Naive B cell (primary cell): ENCODE measurements at regions not wholly inside any gene's neighbourhood (a gene's known extent, or its start where the extent isn't known, plus 50 kb on each side); places are given as distances from the start of the nearest gene placed in this dataset.

Source experiments
- ATAC-seq, 2 donors: fragments of 150-1000 bp; cut with Tn5 transposase; 2 replicates each; pipeline ENCODE4 v1.10.0; 2021; ENCODE audit warnings: low read depth in 2 of 2, mild to moderate bottlenecking in 2 of 2, moderate library complexity in 2 of 2
- DNase-seq: peaks from one replicate; pipeline ENCODE4 v3.0.0; 2022
- H3K27ac Mint-ChIP-seq, 6 donors: one replicate each; pipeline ENCODE4 v1.8.0; 2020 to 2022; ENCODE audit warnings: mild to moderate bottlenecking in 6 of 6, mixed read lengths in 6 of 6, moderate library complexity in 5 of 6, inconsistent platforms in 2 of 6
- H3K27me3 Mint-ChIP-seq, 3 donors: one replicate each; pipeline ENCODE4 v1.8.0; 2021 to 2022; ENCODE audit warnings: mixed read lengths in 3 of 3, mild to moderate bottlenecking in 1 of 3
- H3K36me3 Mint-ChIP-seq, 2 donors: one replicate each; pipeline ENCODE4 v1.8.0; 2020 to 2022; ENCODE audit warnings: mixed read lengths in 2 of 2, inconsistent platforms in 1 of 2, mild to moderate bottlenecking in 1 of 2
- H3K4me1 Mint-ChIP-seq, 3 donors: one replicate each; pipeline ENCODE4 v1.8.0; 2020 to 2022; ENCODE audit warnings: mixed read lengths in 3 of 3, inconsistent platforms in 1 of 3, mild to moderate bottlenecking in 1 of 3, moderate library complexity in 1 of 3
- H3K4me3 Mint-ChIP-seq, 8 donors: one replicate each; pipeline ENCODE4 v1.8.0; 2020 to 2022; ENCODE audit warnings: mild to moderate bottlenecking in 8 of 8, mixed read lengths in 8 of 8, moderate library complexity in 8 of 8, inconsistent platforms in 2 of 8
- H3K9me3 Mint-ChIP-seq, 7 donors: one replicate each; pipeline ENCODE4 v1.8.0; 2020 to 2022; ENCODE audit warnings: mixed read lengths in 7 of 7, mild to moderate bottlenecking in 5 of 7, inconsistent platforms in 2 of 7, moderate library complexity in 1 of 7

GRCh38 chr10:84078771-84079170 is 60.5 kb upstream of the GHITM start:
- no peak overlapping the region for H3K27ac Mint-ChIP-seq
- peaks cover 0 to 16% (median 4%) of the 10 kb centered on the region in 7 donors for H3K9me3 Mint-ChIP-seq
- peaks cover 4 to 11% (median 7%) of the 10 kb centered on the region in 3 donors for H3K27me3 Mint-ChIP-seq
- DNase-seq = no peak
- H3K4me3 Mint-ChIP-seq = no peak overlapping the region
- no peaks in the 10 kb centered on the region for H3K36me3 Mint-ChIP-seq
- ATAC-seq = no peak
- no peaks in the 10 kb centered on the region for H3K4me1 Mint-ChIP-seq

GRCh38 chr10:84084342-84084741 is 55.0 kb upstream of the GHITM start:
- Mint-ChIP-seq H3K4me1 (no peaks in the 10 kb centered on the region), H3K36me3 (no peaks in the 10 kb centered on the region), H3K27me3 (peaks cover 6 to 12% (median 7%) of the 10 kb centered on the region in 3 donors), H3K27ac (no peak overlapping the region), H3K4me3 (no peak overlapping the region), H3K9me3 (peaks cover 0 to 28% (median 15%) of the 10 kb centered on the region in 7 donors)
- no peak for ATAC-seq
- no peak for DNase-seq

- ATAC-seq = no peak
- Mint-ChIP-seq H3K27ac (no peak overlapping the region), H3K4me3 (no peak overlapping the region), H3K36me3 (no peaks in the 10 kb centered on the region), H3K27me3 (peaks cover 6 to 22% (median 15%) of the 10 kb centered on the region in 3 donors), H3K4me1 (no peaks in the 10 kb centered on the region), H3K9me3 (peaks cover 0 to 27% (median 14%) of the 10 kb centered on the region in 7 donors)
- DNase-seq = no peak
These were observed 52.1 kb upstream of the GHITM start for GRCh38 chr10:84087202-84087601.

DNA sequence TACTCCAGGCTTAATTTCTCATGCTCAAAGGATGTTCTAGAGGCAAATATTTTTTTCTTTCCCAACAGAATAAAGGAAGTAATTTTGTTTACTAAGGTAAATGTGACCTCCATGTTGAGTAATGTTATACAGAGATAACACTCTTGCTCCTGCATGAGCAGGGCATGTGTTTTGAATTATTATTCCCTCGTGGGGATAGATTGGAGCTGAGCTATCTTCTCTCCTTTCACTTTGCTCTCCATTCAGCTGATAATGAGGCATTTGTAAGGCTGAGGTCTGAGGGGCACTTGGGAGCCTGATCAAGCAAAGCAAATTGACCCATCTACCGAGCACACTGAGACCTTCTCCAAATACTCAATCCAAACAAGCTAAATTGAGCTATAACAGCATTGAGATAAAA is 50.7 kb upstream of the GHITM start:
- ATAC-seq (no peak), DNase-seq (no peak)
- H3K4me1 Mint-ChIP-seq = no peaks in the 10 kb centered on the region
- no peaks in the 10 kb centered on the region for H3K36me3 Mint-ChIP-seq
- peaks cover 0 to 16% (median 12%) of the 10 kb centered on the region in 7 donors for H3K9me3 Mint-ChIP-seq
- no peak overlapping the region for H3K4me3 Mint-ChIP-seq
- H3K27me3 Mint-ChIP-seq = peaks cover 2 to 19% (median 8%) of the 10 kb centered on the region in 3 donors
- H3K27ac Mint-ChIP-seq = no peak overlapping the region

DNA sequence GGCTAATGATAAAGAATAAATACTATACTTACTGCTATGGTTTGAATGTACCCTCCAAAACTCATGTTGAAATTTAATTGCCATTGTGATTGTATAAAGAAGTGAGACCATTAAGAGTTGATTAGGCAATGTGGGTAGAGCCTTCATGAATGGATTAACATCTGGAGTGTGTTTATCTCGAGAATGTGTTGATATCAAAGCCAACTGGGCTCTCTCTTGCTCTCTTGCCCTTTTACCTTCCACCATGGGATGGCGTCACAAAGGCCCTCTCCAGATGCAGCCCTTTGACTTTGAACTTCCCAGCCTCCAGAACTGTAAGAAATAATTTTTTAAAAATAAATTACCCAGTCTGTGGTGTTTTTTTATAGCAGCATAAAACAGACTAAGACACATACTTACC is 50.1 kb upstream of the GHITM start:
- Mint-ChIP-seq H3K27me3 (peaks cover 6 to 19% (median 8%) of the 10 kb centered on the region in 3 donors), H3K36me3 (no peaks in the 10 kb centered on the region), H3K9me3 (peaks cover 0 to 13% (median 8%) of the 10 kb centered on the region in 7 donors), H3K4me3 (no peak overlapping the region), H3K27ac (no peak overlapping the region), H3K4me1 (no peaks in the 10 kb centered on the region)
- DNase-seq (no peak), ATAC-seq (no peak)
